ENCODE measurements at regions not wholly inside any gene's neighbourhood (a gene's known extent, or its start where the extent isn't known, plus 50 kb on each side); places are given as distances from the start of the nearest gene placed in this dataset.

DNA sequence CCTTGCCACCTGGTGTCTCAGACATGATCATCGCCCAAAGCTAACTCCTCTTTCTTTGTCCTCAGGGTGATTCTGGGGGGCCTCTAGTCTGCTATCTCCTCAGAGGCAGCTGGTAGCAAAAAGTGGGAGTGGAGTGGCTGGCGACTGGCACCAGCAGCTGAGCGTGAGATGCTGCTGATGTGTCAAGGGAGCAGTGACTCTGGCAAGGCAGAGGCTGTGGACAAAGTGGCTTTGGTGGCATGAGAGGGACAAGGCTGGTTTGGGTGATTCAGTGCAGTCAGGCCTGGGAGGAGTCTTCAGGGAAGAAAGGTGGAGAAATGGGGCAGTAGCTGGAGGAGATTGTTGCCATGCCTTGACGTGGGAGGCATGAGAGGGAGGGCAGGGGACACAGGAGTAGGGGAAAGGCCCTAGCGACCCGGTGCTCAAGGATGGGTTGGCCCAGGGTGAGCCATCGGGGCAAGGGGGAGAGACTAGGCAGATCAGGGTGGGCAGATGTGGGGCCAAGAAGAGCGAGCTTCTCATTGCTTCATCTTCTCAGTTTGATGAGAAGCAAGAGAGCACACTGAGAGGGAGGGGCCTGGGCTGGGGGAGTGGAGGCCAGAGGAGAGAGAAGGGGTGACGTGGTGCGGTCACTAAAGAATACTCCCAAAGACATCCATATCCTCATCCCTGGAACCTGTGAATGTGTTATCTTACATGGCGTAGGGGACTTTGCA is 64.2 kb upstream of the SPTLC1 start:
- Histone ChIP-seq H3K4me1 (ENCODE audit: low read length) (no peaks in the 10 kb centered on the region), H3K27ac (ENCODE audit: low read length) (no peak overlapping the region), H3F3A (ENCODE audit: insufficient read depth, low read length) (no peaks in the 10 kb centered on the region), H3K4me2 (ENCODE audit: low read depth, low read length) (no peak overlapping the region), H3K9me2 (replicated peaks; ENCODE audit: insufficient read depth, low read length) (no peaks in the 10 kb centered on the region), H3K4me3 (ENCODE audit: low read length) (no peak overlapping the region), H3K36me3 (replicated peaks; ENCODE audit: insufficient read depth, low read length) (no peaks in the 10 kb centered on the region), H2AFZ (ENCODE audit: low read length) (no peak overlapping the region), H3K9me3 (replicated peaks; ENCODE audit: insufficient read depth, low read length) (no peaks in the 10 kb centered on the region), H3K9ac (ENCODE audit: low read length) (no peak overlapping the region), H3K27me3 (replicated peaks; ENCODE audit: insufficient read depth, low read length) (no peaks in the 10 kb centered on the region), H4K20me1 (ENCODE audit: insufficient read depth, low read length) (no peaks in the 10 kb centered on the region), H3K79me2 (ENCODE audit: low read length) (no peaks in the 10 kb centered on the region)
- TF ChIP-seq EZH2phosphoT487 (IDR thresholded peaks at IDR 0.05; ENCODE audit: low read length) (no peak), EZH2 (optimal IDR thresholded peaks at IDR 0.05; ENCODE audit: low read depth, low read length) (no peak)
- TF ChIP-seq, protein P1, sequence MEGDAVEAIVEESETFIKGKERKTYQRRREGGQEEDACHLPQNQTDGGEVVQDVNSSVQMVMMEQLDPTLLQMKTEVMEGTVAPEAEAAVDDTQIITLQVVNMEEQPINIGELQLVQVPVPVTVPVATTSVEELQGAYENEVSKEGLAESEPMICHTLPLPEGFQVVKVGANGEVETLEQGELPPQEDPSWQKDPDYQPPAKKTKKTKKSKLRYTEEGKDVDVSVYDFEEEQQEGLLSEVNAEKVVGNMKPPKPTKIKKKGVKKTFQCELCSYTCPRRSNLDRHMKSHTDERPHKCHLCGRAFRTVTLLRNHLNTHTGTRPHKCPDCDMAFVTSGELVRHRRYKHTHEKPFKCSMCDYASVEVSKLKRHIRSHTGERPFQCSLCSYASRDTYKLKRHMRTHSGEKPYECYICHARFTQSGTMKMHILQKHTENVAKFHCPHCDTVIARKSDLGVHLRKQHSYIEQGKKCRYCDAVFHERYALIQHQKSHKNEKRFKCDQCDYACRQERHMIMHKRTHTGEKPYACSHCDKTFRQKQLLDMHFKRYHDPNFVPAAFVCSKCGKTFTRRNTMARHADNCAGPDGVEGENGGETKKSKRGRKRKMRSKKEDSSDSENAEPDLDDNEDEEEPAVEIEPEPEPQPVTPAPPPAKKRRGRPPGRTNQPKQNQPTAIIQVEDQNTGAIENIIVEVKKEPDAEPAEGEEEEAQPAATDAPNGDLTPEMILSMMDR (IDR thresholded peaks at IDR 0.05; ENCODE audit: low read length): no peak
- no peak for DNase-seq

DNA sequence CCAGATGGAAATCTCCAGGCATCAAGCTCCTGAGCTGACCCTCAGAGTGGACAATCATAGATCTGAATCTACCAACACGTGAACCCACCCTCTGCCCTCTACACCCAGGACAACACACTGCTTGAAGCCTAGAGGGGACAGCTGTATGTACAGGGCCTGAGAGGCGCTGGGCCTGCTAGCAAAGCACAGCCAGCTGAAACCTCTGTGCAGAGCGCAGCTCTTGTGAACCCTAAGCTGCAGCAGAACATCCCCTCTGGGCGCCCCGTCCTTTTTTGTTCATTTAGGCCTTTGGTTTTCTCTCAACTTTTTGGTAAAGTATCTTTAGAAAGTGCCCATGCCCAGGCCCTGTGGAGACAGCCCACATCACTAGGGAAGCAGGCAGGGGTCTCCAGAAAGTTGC is 62.4 kb upstream of the SPTLC1 start:
- Histone ChIP-seq H4K20me1 (ENCODE audit: insufficient read depth, low read length) (no peaks in the 10 kb centered on the region), H3K4me1 (ENCODE audit: low read length) (no peaks in the 10 kb centered on the region), H3K9me3 (replicated peaks; ENCODE audit: insufficient read depth, low read length) (no peaks in the 10 kb centered on the region), H3K79me2 (ENCODE audit: low read length) (no peaks in the 10 kb centered on the region), H3K9ac (ENCODE audit: low read length) (no peak overlapping the region), H2AFZ (ENCODE audit: low read length) (no peak overlapping the region), H3K36me3 (replicated peaks; ENCODE audit: insufficient read depth, low read length) (no peaks in the 10 kb centered on the region), H3K4me3 (ENCODE audit: low read length) (no peak overlapping the region), H3K27me3 (replicated peaks; ENCODE audit: insufficient read depth, low read length) (no peaks in the 10 kb centered on the region), H3K27ac (ENCODE audit: low read length) (no peak overlapping the region), H3K4me2 (ENCODE audit: low read depth, low read length) (no peak overlapping the region), H3F3A (ENCODE audit: insufficient read depth, low read length) (no peaks in the 10 kb centered on the region), H3K9me2 (replicated peaks; ENCODE audit: insufficient read depth, low read length) (no peaks in the 10 kb centered on the region)
- no peak for TF ChIP-seq EZH2phosphoT487 (IDR thresholded peaks at IDR 0.05; ENCODE audit: low read length)
- TF ChIP-seq, protein P1 (IDR thresholded peaks at IDR 0.05; ENCODE audit: low read length): no peak
- TF ChIP-seq EZH2 (optimal IDR thresholded peaks at IDR 0.05; ENCODE audit: low read depth, low read length): no peak
- DNase-seq: no peak

GRCh38 chr9:92176800-92177185 is 61.6 kb upstream of the SPTLC1 start:
- H4K20me1 ChIP-seq (ENCODE audit: insufficient read depth, low read length): no peaks in the 10 kb centered on the region
- no peaks in the 10 kb centered on the region for H3K9me2 ChIP-seq (replicated peaks; ENCODE audit: insufficient read depth, low read length)
- H3K27me3 ChIP-seq (replicated peaks; ENCODE audit: insufficient read depth, low read length): no peaks in the 10 kb centered on the region
- H3K4me1 ChIP-seq (ENCODE audit: low read length): no peaks in the 10 kb centered on the region
- no peaks in the 10 kb centered on the region for H3K9me3 ChIP-seq (replicated peaks; ENCODE audit: insufficient read depth, low read length)
- no peak overlapping the region for H3K9ac ChIP-seq (ENCODE audit: low read length)
- H3K4me3 ChIP-seq (ENCODE audit: low read length): no peak overlapping the region
- TF ChIP-seq EZH2 (optimal IDR thresholded peaks at IDR 0.05; ENCODE audit: low read depth, low read length) (no peak), EZH2phosphoT487 (IDR thresholded peaks at IDR 0.05; ENCODE audit: low read length) (no peak)
- TF ChIP-seq, protein P1 (IDR thresholded peaks at IDR 0.05; ENCODE audit: low read length): no peak
- H3K27ac ChIP-seq (ENCODE audit: low read length): no peak overlapping the region
- no peaks in the 10 kb centered on the region for H3K79me2 ChIP-seq (ENCODE audit: low read length)
- no peak for DNase-seq
- H2AFZ ChIP-seq (ENCODE audit: low read length): no peak overlapping the region
- H3F3A ChIP-seq (ENCODE audit: insufficient read depth, low read length): no peaks in the 10 kb centered on the region
- H3K4me2 ChIP-seq (ENCODE audit: low read depth, low read length): no peak overlapping the region
- H3K36me3 ChIP-seq (replicated peaks; ENCODE audit: insufficient read depth, low read length): no peaks in the 10 kb centered on the region
